Endothelial cell of umbilical vein (primary cell): ENCODE measurements at regions not wholly inside any gene's neighbourhood (a gene's known extent, or its start where the extent isn't known, plus 50 kb on each side); places are given as distances from the start of the nearest gene placed in this dataset.

ENCODE experiments used
- BruUV-seq: library from RNA; stranded (reverse); fragments of 400-500 nt; replicated peaks from 2 replicates; lab custom pipeline; 2021; lab: Mats Ljungman, UMichigan
- CTCF ChIA-PET: fragments of 300-600, 350-600 bp; sonication (Branson Sonifier 250); formaldehyde crosslinking; loops from one replicate; lab custom pipeline; 2021; ENCODE audit warnings: antibody characterized with exemption, inconsistent platforms; lab: Charles Lee
- POLR2A ChIA-PET: fragments of 300-600, 350-600 bp; sonication (Branson Sonifier 250); formaldehyde crosslinking; loops from one replicate; lab custom pipeline; 2021; ENCODE audit warnings: antibody characterized with exemption, inconsistent platforms; lab: Charles Lee
- DNase-seq: peaks from one replicate; pipeline ENCODE4 v3.0.0-alpha.2; 2011; ENCODE audit warnings: low read depth, low spot score
- FAIRE-seq: peaks from 2 replicates; lab custom pipeline; 2011; peaks lifted over from hg19 to GRCh38; lab: Jason Lieb, UNC
- H2AFZ ChIP-seq: 2 replicates; pipeline ENCODE4 v1.6.0; 2012; ENCODE audit warnings: low read depth, low read length, control low read depth, inconsistent platforms
- H3K27ac ChIP-seq: 2 replicates; pipeline ENCODE4 v1.5.1; 2011; ENCODE audit warnings: low read depth, mild to moderate bottlenecking, control low read depth, low read length, moderate library complexity; ENCODE audit not compliant: insufficient read depth
- H3K27me3 ChIP-seq, 2 experiments: 2 replicates each; pipeline versions ENCODE4 v1.6.0 to v1.6.1; 2011; ENCODE audit warnings: low read length in 2 of 2, mixed read lengths in 1 of 2; ENCODE audit not compliant: control insufficient read depth in 2 of 2, insufficient read depth in 2 of 2
- H3K36me3 ChIP-seq, 2 experiments: 2 replicates in 1 of 2; 3 replicates in 1 of 2; pipeline ENCODE4 v1.5.1; 2011; ENCODE audit warnings: low read length in 2 of 2, mild to moderate bottlenecking in 1 of 2, moderate library complexity in 1 of 2; ENCODE audit not compliant: control insufficient read depth in 2 of 2, insufficient read depth in 2 of 2; ENCODE audit errors: extremely low read depth in 1 of 2
- H3K4me1 ChIP-seq: 3 replicates; pipeline ENCODE4 v1.5.1; 2011; ENCODE audit warnings: mild to moderate bottlenecking, low read length; ENCODE audit not compliant: control insufficient read depth, insufficient read depth; ENCODE audit errors: extremely low read depth
- H3K4me2 ChIP-seq: 2 replicates; pipeline ENCODE4 v1.6.1; 2011; ENCODE audit warnings: low read length, control low read depth, mixed read lengths; ENCODE audit not compliant: insufficient read depth
- H3K4me3 ChIP-seq, 3 experiments: fragments of 200-600 bp in 1 of 3; sonication (generic), shearing (Covaris generic) in 1 of 3; replicated peaks in 1 of 3; 2 replicates each; pipeline ENCODE4 v1.5.1; 2011 to 2016; ENCODE audit warnings: control low read depth in 3 of 3, low read length in 3 of 3, mild to moderate bottlenecking in 2 of 3, inconsistent platforms in 1 of 3, low read depth in 1 of 3, moderate library complexity in 1 of 3; ENCODE audit not compliant: insufficient read depth in 1 of 3
- H3K79me2 ChIP-seq: 2 replicates; pipeline ENCODE4 v1.6.0; 2012; ENCODE audit warnings: low read length, inconsistent platforms; ENCODE audit not compliant: control insufficient read depth, insufficient read depth
- H3K9ac ChIP-seq: replicated peaks from 2 replicates; pipeline ENCODE3; 2011; ENCODE audit warnings: low read length, control low read depth; ENCODE audit not compliant: insufficient read depth; ENCODE audit errors: extremely low read depth
- H3K9me1 ChIP-seq: replicated peaks from 3 replicates; pipeline ENCODE4 v1.6.0; 2011; ENCODE audit warnings: mild to moderate bottlenecking, low read length; ENCODE audit not compliant: control insufficient read depth, insufficient read depth; ENCODE audit errors: extremely low read depth
- H3K9me3 ChIP-seq: replicated peaks from 2 replicates; pipeline ENCODE4 v1.5.1; 2012; ENCODE audit warnings: low read length, inconsistent platforms; ENCODE audit not compliant: control insufficient read depth, insufficient read depth
- H4K20me1 ChIP-seq: replicated peaks from 2 replicates; pipeline ENCODE3; 2011; ENCODE audit warnings: mild to moderate bottlenecking, low read length; ENCODE audit not compliant: control insufficient read depth, insufficient read depth; ENCODE audit errors: extremely low read depth
- EZH2 ChIP-seq: IDR thresholded peaks from 2 replicates; pipeline ENCODE4 v1.6.1; 2012; ENCODE audit warnings: borderline replicate concordance, low read depth, mild to moderate bottlenecking, moderate library complexity, low read length, inconsistent platforms; ENCODE audit not compliant: severe bottlenecking
- FOS ChIP-seq: IDR thresholded peaks from 2 replicates; pipeline ENCODE4 v1.6.1; 2011; ENCODE audit warnings: mild to moderate bottlenecking, low read length, moderate library complexity, borderline replicate concordance; ENCODE audit not compliant: insufficient read depth
- GATA2 ChIP-seq: IDR thresholded peaks from 2 replicates; pipeline ENCODE4 v1.7.0; 2011; ENCODE audit warnings: low read depth, mild to moderate bottlenecking, moderate library complexity, mixed read lengths, low read length; ENCODE audit not compliant: insufficient read length, insufficient read depth
- JUN ChIP-seq: IDR thresholded peaks from 2 replicates; pipeline ENCODE4 v1.6.1; 2011; ENCODE audit warnings: borderline replicate concordance, low read depth; ENCODE audit not compliant: insufficient read length, insufficient read depth
- MAX ChIP-seq: IDR thresholded peaks from 2 replicates; pipeline ENCODE4 v1.6.1; 2011; ENCODE audit not compliant: insufficient read depth, insufficient read length
- MYC ChIP-seq: IDR thresholded peaks from one replicate; pipeline ENCODE4 v1.6.1; 2011; ENCODE audit warnings: mild to moderate bottlenecking, low read depth, low read length
- POLR2A ChIP-seq: IDR thresholded peaks from 2 replicates; pipeline ENCODE4 v1.6.1; 2012; ENCODE audit warnings: low read depth, mild to moderate bottlenecking, control low read depth, low read length
- POLR2AphosphoS5 ChIP-seq: IDR thresholded peaks from 2 replicates; pipeline ENCODE4 v1.6.1; 2012; ENCODE audit warnings: low read depth, mild to moderate bottlenecking, control low read depth, low read length, moderate library complexity; ENCODE audit not compliant: insufficient read depth
- dilution Hi-C: fragments of 300-500 bp; cut with MboI; formaldehyde crosslinking; loops from one replicate; pipeline ENCODE4 v1.15.0; 2019; ENCODE audit warnings: low sequenced_read_pairs; ENCODE audit not compliant: extremely low pct_ligation_motif_present
- intact Hi-C: fragments of 100-400 bp; cut with micrococcal nuclease; formaldehyde crosslinking; loops from one replicate; pipeline ENCODE4 v1.10.0; 2022
- TF ChIP-seq, protein P1 (sequence below), 2 donors: IDR thresholded peaks; 1 replicate in 1 of 2; 2 replicates in 1 of 2; pipeline ENCODE4 v1.5.1; 2011; ENCODE audit warnings: low read length in 2 of 2, mild to moderate bottlenecking in 2 of 2, moderate library complexity in 2 of 2, control low read depth in 1 of 2, inconsistent platforms in 1 of 2, low read depth in 1 of 2; ENCODE audit not compliant: insufficient read depth in 1 of 2; ENCODE audit errors: extremely low read depth in 1 of 2

DNA sequence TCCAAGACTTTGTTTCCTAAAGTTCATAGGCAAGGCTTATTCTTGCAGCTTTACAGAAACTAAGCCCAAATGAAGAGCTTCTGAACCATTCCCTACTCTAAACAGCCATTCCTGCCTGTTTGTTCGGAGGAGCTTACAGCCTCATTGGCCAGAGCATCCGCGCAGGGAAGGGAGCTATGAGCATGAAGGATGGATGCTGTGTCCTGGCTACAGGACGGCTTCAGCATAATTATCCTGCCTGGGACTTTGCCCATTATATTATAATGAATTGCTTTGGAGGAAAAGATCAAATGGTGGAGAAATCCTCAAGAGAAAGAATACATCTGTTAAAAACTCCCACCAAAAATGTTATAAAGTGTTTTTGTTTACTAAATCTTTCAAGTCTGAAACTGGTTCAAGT, 378.2 kb upstream of the BTBD3 start:
- no peak overlapping the region for H3K9ac ChIP-seq
- FAIRE-seq: no peak
- no peak overlapping the region for H3K27ac ChIP-seq
- CTCF ChIA-PET: interaction anchor here (0.6 to 1.7 kb wide), 2 partner anchors 10 to 1072 kb away, joined by 3 read pairs; no protein-coding TSS in a partner anchor
- H3K27me3 ChIP-seq: peaks cover 3 to 12% of the 10 kb centered on the region in 2 experiments
- no peak overlapping the region for H3K4me3 ChIP-seq
- no peak for DNase-seq
- no peaks in the 10 kb centered on the region for H3K79me2 ChIP-seq
- peaks cover 9% of the 10 kb centered on the region for H3K4me1 ChIP-seq
- no peaks in the 10 kb centered on the region for H4K20me1 ChIP-seq
- H3K36me3 ChIP-seq: no peaks in the 10 kb centered on the region
- no peaks in the 10 kb centered on the region for H3K9me1 ChIP-seq
- H3K4me2 ChIP-seq: no peak overlapping the region
- no peak overlapping the region for H2AFZ ChIP-seq
- no peaks in the 10 kb centered on the region for H3K9me3 ChIP-seq
- dilution Hi-C loops (no loop called here), intact Hi-C loops (no loop called here)
- TF ChIP-seq FOS: no peak
- no peak for TF ChIP-seq POLR2AphosphoS5
- BruUV-seq: no TSS peak
- POLR2A ChIA-PET: no interaction called here

DNA sequence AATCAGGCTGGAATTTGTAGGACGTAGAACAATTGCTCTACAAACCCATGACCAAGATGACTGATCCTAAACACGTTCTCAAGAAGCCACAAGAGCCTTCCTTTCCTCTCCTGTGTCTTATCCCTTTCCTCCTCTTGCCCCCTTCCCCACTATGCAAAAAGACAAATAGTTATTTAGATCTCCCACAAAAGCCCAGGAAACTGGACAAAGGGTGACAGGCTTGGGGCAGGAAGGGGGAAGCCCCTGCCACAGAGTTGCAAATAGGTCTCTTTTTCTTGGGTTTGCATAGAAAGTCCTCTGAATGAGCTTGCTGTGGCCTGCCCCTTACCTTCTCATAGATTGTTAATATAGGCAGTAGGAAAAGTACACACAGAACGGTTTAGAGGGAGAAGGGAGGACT, 377.1 kb upstream of the BTBD3 start:
- DNase-seq (no peak), FAIRE-seq (no peak)
- Histone ChIP-seq H3K36me3 (no peaks in the 10 kb centered on the region), H3K9me1 (no peaks in the 10 kb centered on the region), H3K27ac (no peak overlapping the region), H3K4me2 (no peak overlapping the region), H2AFZ (no peak overlapping the region), H3K9me3 (no peaks in the 10 kb centered on the region), H3K9ac (no peak overlapping the region), H4K20me1 (no peaks in the 10 kb centered on the region), H3K4me1 (peaks cover 9% of the 10 kb centered on the region), H3K4me3 (no peak overlapping the region), H3K27me3 (peaks cover 3 to 9% of the 10 kb centered on the region in 2 experiments), H3K79me2 (no peaks in the 10 kb centered on the region)
- intact Hi-C loops (loop anchor here (5.0 to 10.0 kb wide), 5 partner anchors 333 to 1223 kb away; partner anchors contain the start of genes MKKS and SLX4IP), dilution Hi-C loops (no loop called here)
- no TSS peak for BruUV-seq
- ChIA-PET POLR2A (no interaction called here), CTCF (no interaction called here)
- TF ChIP-seq FOS (no peak), POLR2AphosphoS5 (no peak), POLR2A (no peak), GATA2 (no peak), JUN (no peak), MAX (no peak), EZH2 (no peak), MYC (no peak)
- TF ChIP-seq, protein P1, sequence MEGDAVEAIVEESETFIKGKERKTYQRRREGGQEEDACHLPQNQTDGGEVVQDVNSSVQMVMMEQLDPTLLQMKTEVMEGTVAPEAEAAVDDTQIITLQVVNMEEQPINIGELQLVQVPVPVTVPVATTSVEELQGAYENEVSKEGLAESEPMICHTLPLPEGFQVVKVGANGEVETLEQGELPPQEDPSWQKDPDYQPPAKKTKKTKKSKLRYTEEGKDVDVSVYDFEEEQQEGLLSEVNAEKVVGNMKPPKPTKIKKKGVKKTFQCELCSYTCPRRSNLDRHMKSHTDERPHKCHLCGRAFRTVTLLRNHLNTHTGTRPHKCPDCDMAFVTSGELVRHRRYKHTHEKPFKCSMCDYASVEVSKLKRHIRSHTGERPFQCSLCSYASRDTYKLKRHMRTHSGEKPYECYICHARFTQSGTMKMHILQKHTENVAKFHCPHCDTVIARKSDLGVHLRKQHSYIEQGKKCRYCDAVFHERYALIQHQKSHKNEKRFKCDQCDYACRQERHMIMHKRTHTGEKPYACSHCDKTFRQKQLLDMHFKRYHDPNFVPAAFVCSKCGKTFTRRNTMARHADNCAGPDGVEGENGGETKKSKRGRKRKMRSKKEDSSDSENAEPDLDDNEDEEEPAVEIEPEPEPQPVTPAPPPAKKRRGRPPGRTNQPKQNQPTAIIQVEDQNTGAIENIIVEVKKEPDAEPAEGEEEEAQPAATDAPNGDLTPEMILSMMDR (IDR thresholded peaks at IDR 0.05; ENCODE audit: extremely low read depth in 1 of 2, insufficient read depth in 1 of 2, low read depth in 1 of 2, low read length in 2 of 2): no peak
